K562 (cell line): ENCODE measurements at regions not wholly inside any gene's neighbourhood (a gene's known extent, or its start where the extent isn't known, plus 50 kb on each side); places are given as distances from the start of the nearest gene placed in this dataset.

Source experiments
- ATAC-seq: fragments of 200-7000 bp; cut with Tn5 transposase; 3 replicates; pipeline ENCODE4 v1.9.1; 2020; ENCODE audit warnings: moderate library complexity
- BruUV-seq: library from RNA; stranded (reverse); fragments of 400-500 nt; replicated peaks from 2 replicates; lab custom pipeline; 2021; lab: Mats Ljungman, UMichigan
- CTCF ChIA-PET: fragments of 300-600 bp; formaldehyde crosslinking; extraction: SDS; loops from one replicate; lab custom pipeline; 2021; ENCODE audit warnings: low intra/inter-chr PET ratio; lab: Yijun Ruan, JAX
- POLR2A ChIA-PET: fragments of 300-600, 350-650 bp; sonication (Branson Sonifier 250); formaldehyde crosslinking; extraction: SDS; loops from one replicate; lab custom pipeline; 2021; ENCODE audit warnings: antibody characterized with exemption, inconsistent platforms; lab: Yijun Ruan, JAX
- DNase-seq, 4 experiments: peaks; one replicate each; pipeline versions ENCODE4 v3.0.0 to v3.0.0-alpha.2; 2011 to 2018; ENCODE audit warnings: low spot score in 3 of 4, mixed read lengths in 3 of 4; ENCODE audit errors: extremely low read depth in 1 of 4
- FAIRE-seq: peaks from 2 replicates; lab custom pipeline; 2011; peaks lifted over from hg19 to GRCh38; lab: Jason Lieb, UNC
- H2AFZ ChIP-seq: 2 replicates; pipeline ENCODE4 v1.6.0; 2011; ENCODE audit warnings: low read depth, low read length, control low read depth, inconsistent platforms
- H3K27ac ChIP-seq: fragments of 200-600 bp; 3 replicates; pipeline ENCODE4 v1.8.0; 2011; ENCODE audit warnings: low read depth, mild to moderate bottlenecking, control low read depth, inconsistent platforms, low read length, moderate library complexity, mixed read lengths; ENCODE audit errors: extremely low read depth
- H3K27me3 ChIP-seq, 2 experiments: fragments of 300-600 bp in 1 of 2; 2 replicates in 1 of 2; 3 replicates in 1 of 2; pipeline versions ENCODE4 v1.6.0 to v1.8.0; 2011; ENCODE audit warnings: inconsistent platforms in 2 of 2, low read length in 2 of 2, mild to moderate bottlenecking in 1 of 2, mixed read lengths in 1 of 2, moderate library complexity in 1 of 2; ENCODE audit not compliant: control insufficient read depth in 2 of 2, insufficient read depth in 2 of 2
- H3K36me3 ChIP-seq: fragments of 300-600 bp; 3 replicates; pipeline ENCODE4 v1.8.0; 2011; ENCODE audit warnings: mild to moderate bottlenecking, low read length, inconsistent platforms; ENCODE audit not compliant: control insufficient read depth, insufficient read depth
- H3K4me1 ChIP-seq, 2 experiments: fragments of 200-600 bp in 1 of 2; replicated peaks in 1 of 2; 2 replicates in 1 of 2; 3 replicates in 1 of 2; pipeline versions ENCODE4 v1.5.1 to v1.8.0; 2011; ENCODE audit warnings: inconsistent platforms in 2 of 2, low read length in 2 of 2, mild to moderate bottlenecking in 1 of 2, mixed read lengths in 1 of 2, moderate library complexity in 1 of 2; ENCODE audit not compliant: control insufficient read depth in 2 of 2, insufficient read depth in 2 of 2
- H3K4me2 ChIP-seq: 2 replicates; pipeline ENCODE4 v1.6.1; 2011; ENCODE audit warnings: low read length, control low read depth, inconsistent platforms, mixed read lengths; ENCODE audit not compliant: insufficient read depth
- H3K4me3 ChIP-seq: fragments of 200-600 bp; sonication (generic), shearing (Covaris generic); 2 replicates; pipeline ENCODE4 v1.5.1; 2016; ENCODE audit warnings: control low read depth, inconsistent platforms
- H3K79me2 ChIP-seq: fragments of 200-600 bp; 3 replicates; pipeline ENCODE4 v1.8.0; 2011; ENCODE audit warnings: low read length, inconsistent platforms; ENCODE audit not compliant: control insufficient read depth, insufficient read depth
- H3K9ac ChIP-seq, 2 experiments: 2 replicates each; pipeline versions ENCODE4 v1.6.0 to v1.6.1; 2011; ENCODE audit warnings: low read depth in 2 of 2, low read length in 2 of 2, control low read depth in 1 of 2, inconsistent platforms in 1 of 2, mild to moderate bottlenecking in 1 of 2, mixed read lengths in 1 of 2; ENCODE audit not compliant: insufficient read depth in 1 of 2
- H3K9me1 ChIP-seq: one replicate; pipeline ENCODE4 v1.6.0; 2011; ENCODE audit warnings: inconsistent platforms, mild to moderate bottlenecking, low read length, moderate library complexity; ENCODE audit not compliant: control insufficient read depth, insufficient read depth
- H3K9me3 ChIP-seq: replicated peaks from 2 replicates; pipeline ENCODE4 v1.5.1; 2011; ENCODE audit warnings: low read depth, low read length, inconsistent platforms; ENCODE audit not compliant: control insufficient read depth, insufficient read depth
- H4K20me1 ChIP-seq: replicated peaks from 2 replicates; pipeline ENCODE4 v1.6.1; 2011; ENCODE audit warnings: low read length, inconsistent platforms, mixed read lengths; ENCODE audit not compliant: control insufficient read depth, insufficient read depth
- LARP7 ChIP-seq: fragments of 450-650 bp; IDR thresholded peaks from 2 replicates; pipeline ENCODE4 v1.6.1; 2016
- NONO ChIP-seq, 2 experiments: fragments of 200-400 bp in 1 of 2; fragments of 450-650 bp in 1 of 2; formaldehyde crosslinking in 1 of 2; IDR thresholded peaks; 2 replicates each; pipeline ENCODE4 v1.6.1; 2017; ENCODE audit warnings: low read depth in 2 of 2, mild to moderate bottlenecking in 2 of 2, moderate library complexity in 2 of 2, low read length in 1 of 2
- SMARCE1 ChIP-seq: fragments of 450-650 bp; IDR thresholded peaks from 2 replicates; pipeline ENCODE4 v1.7.1; 2016; ENCODE audit warnings: mild to moderate bottlenecking
- STAT5B ChIP-seq: fragments of 250-450 bp; sonication (Bioruptor Pico); IDR thresholded peaks from 2 replicates; pipeline ENCODE4 v1.8.0; 2021; ENCODE audit warnings: mild to moderate bottlenecking, inconsistent platforms
- TAF9B ChIP-seq: fragments of 450-650 bp; IDR thresholded peaks from 2 replicates; pipeline ENCODE4 v1.6.1; 2018; ENCODE audit warnings: mild to moderate bottlenecking; ENCODE audit not compliant: partially characterized antibody
- ZNF3 ChIP-seq: fragments of 250-450 bp; sonication (Bioruptor Pico); IDR thresholded peaks from 2 replicates; pipeline ENCODE4 v1.5.0; 2021; ENCODE audit warnings: mild to moderate bottlenecking, moderate library complexity
- ZSCAN32 ChIP-seq: fragments of 450-650 bp; formaldehyde crosslinking; IDR thresholded peaks from 2 replicates; pipeline ENCODE4 v1.4.0; 2020; ENCODE audit warnings: mild to moderate bottlenecking, moderate library complexity
- whole genome bisulfite sequencing: fragments of 100-300 bp; shearing (Covaris generic); methylation state at CpG from one replicate; pipeline ENCODE4 v1.1.6; 2016; ENCODE audit warnings: low coverage, mixed read lengths; ENCODE audit not compliant: insufficient coverage; ENCODE audit errors: missing lambda C conversion rate; 5-methylcytosine and 5-hydroxymethylcytosine counted together
- in situ Hi-C: fragments of 300-500 bp; cut with MboI; formaldehyde crosslinking; loops from 4 replicates; pipeline ENCODE4 v1.15.0; 2018; ENCODE audit warnings: inconsistent platforms, mixed read lengths
- intact Hi-C: fragments of 100-400 bp; cut with micrococcal nuclease; formaldehyde crosslinking; loops from 2 replicates; pipeline ENCODE4 v1.14.2; 2022
- TF ChIP-seq, protein P1 (sequence below): fragments of 450-650 bp; formaldehyde crosslinking; IDR thresholded peaks from 2 replicates; pipeline ENCODE4 v1.4.0; 2020; ENCODE audit warnings: mild to moderate bottlenecking, moderate library complexity
- TF ChIP-seq, protein P2 (sequence below): fragments of 250-450 bp; sonication (Bioruptor Pico); IDR thresholded peaks from 2 replicates; pipeline ENCODE4 v1.4.0; 2020; ENCODE audit warnings: mild to moderate bottlenecking, moderate library complexity
- TF ChIP-seq, protein P3 (sequence below): fragments of 200-600 bp; sonication (generic); IDR thresholded peaks from one replicate; pipeline ENCODE4 v1.6.1; 2012; ENCODE audit warnings: mild to moderate bottlenecking, low read depth, low read length, inconsistent platforms

DNA sequence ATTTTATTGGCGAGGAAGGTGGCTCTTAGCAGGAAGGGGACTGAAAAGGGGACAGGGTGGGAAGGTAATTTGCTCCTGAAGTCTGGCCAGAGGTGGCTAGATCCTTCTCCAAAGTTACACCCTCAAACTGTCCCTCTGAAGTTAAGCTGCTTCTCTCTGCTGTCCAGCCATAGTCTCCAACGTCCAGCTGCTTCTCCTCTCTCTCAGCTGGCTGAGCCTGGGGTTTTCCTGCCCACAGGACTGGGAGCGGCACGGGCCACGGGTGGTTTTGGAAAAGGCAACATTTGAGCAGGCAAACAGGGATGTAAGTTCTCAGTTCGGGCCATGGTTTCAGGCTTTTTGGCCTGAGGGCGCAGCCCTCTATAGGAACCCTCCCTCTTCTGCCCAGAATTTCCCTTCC is 128.3 kb downstream of the YIPF5 start:
- Histone ChIP-seq H2AFZ (no peak overlapping the region), H3K9me3 (no peaks in the 10 kb centered on the region), H3K9ac (no peak overlapping the region), H3K27me3 (no peaks in the 10 kb centered on the region), H3K9me1 (no peaks in the 10 kb centered on the region), H4K20me1 (no peaks in the 10 kb centered on the region), H3K36me3 (no peaks in the 10 kb centered on the region), H3K4me3 (no peak overlapping the region), H3K4me2 (no peak overlapping the region), H3K27ac (no peak overlapping the region), H3K4me1 (no peaks in the 10 kb centered on the region), H3K79me2 (no peaks in the 10 kb centered on the region)
- ChIA-PET CTCF (no interaction called here), POLR2A (no interaction called here)
- ATAC-seq, result no peak
- FAIRE-seq, result no peak
- WGBS, result 0% methylated on average over 7 of the region's 7 CpGs
- intact Hi-C loops, result no loop called here
- in situ Hi-C loops, result no loop called here
- DNase-seq, result no peak
- BruUV-seq, result no TSS peak
- no peak for TF ChIP-seq LARP7
- TF ChIP-seq, protein P1, sequence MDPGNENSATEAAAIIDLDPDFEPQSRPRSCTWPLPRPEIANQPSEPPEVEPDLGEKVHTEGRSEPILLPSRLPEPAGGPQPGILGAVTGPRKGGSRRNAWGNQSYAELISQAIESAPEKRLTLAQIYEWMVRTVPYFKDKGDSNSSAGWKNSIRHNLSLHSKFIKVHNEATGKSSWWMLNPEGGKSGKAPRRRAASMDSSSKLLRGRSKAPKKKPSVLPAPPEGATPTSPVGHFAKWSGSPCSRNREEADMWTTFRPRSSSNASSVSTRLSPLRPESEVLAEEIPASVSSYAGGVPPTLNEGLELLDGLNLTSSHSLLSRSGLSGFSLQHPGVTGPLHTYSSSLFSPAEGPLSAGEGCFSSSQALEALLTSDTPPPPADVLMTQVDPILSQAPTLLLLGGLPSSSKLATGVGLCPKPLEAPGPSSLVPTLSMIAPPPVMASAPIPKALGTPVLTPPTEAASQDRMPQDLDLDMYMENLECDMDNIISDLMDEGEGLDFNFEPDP (CRISPR knock-in tag), result no peak
- TF ChIP-seq, protein P2, sequence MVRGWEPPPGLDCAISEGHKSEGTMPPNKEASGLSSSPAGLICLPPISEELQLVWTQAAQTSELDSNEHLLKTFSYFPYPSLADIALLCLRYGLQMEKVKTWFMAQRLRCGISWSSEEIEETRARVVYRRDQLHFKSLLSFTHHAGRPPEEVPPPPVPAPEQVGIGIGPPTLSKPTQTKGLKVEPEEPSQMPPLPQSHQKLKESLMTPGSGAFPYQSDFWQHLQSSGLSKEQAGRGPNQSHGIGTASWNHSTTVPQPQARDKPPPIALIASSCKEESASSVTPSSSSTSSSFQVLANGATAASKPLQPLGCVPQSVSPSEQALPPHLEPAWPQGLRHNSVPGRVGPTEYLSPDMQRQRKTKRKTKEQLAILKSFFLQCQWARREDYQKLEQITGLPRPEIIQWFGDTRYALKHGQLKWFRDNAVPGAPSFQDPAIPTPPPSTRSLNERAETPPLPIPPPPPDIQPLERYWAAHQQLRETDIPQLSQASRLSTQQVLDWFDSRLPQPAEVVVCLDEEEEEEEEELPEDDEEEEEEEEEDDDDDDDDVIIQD (CRISPR knock-in tag), result no peak
- no peak for TF ChIP-seq ZNF3 (CRISPR knock-in tag)
- no peak for TF ChIP-seq ZSCAN32
- no peak for TF ChIP-seq TAF9B
- no peak for TF ChIP-seq STAT5B
- TF ChIP-seq, protein P3, sequence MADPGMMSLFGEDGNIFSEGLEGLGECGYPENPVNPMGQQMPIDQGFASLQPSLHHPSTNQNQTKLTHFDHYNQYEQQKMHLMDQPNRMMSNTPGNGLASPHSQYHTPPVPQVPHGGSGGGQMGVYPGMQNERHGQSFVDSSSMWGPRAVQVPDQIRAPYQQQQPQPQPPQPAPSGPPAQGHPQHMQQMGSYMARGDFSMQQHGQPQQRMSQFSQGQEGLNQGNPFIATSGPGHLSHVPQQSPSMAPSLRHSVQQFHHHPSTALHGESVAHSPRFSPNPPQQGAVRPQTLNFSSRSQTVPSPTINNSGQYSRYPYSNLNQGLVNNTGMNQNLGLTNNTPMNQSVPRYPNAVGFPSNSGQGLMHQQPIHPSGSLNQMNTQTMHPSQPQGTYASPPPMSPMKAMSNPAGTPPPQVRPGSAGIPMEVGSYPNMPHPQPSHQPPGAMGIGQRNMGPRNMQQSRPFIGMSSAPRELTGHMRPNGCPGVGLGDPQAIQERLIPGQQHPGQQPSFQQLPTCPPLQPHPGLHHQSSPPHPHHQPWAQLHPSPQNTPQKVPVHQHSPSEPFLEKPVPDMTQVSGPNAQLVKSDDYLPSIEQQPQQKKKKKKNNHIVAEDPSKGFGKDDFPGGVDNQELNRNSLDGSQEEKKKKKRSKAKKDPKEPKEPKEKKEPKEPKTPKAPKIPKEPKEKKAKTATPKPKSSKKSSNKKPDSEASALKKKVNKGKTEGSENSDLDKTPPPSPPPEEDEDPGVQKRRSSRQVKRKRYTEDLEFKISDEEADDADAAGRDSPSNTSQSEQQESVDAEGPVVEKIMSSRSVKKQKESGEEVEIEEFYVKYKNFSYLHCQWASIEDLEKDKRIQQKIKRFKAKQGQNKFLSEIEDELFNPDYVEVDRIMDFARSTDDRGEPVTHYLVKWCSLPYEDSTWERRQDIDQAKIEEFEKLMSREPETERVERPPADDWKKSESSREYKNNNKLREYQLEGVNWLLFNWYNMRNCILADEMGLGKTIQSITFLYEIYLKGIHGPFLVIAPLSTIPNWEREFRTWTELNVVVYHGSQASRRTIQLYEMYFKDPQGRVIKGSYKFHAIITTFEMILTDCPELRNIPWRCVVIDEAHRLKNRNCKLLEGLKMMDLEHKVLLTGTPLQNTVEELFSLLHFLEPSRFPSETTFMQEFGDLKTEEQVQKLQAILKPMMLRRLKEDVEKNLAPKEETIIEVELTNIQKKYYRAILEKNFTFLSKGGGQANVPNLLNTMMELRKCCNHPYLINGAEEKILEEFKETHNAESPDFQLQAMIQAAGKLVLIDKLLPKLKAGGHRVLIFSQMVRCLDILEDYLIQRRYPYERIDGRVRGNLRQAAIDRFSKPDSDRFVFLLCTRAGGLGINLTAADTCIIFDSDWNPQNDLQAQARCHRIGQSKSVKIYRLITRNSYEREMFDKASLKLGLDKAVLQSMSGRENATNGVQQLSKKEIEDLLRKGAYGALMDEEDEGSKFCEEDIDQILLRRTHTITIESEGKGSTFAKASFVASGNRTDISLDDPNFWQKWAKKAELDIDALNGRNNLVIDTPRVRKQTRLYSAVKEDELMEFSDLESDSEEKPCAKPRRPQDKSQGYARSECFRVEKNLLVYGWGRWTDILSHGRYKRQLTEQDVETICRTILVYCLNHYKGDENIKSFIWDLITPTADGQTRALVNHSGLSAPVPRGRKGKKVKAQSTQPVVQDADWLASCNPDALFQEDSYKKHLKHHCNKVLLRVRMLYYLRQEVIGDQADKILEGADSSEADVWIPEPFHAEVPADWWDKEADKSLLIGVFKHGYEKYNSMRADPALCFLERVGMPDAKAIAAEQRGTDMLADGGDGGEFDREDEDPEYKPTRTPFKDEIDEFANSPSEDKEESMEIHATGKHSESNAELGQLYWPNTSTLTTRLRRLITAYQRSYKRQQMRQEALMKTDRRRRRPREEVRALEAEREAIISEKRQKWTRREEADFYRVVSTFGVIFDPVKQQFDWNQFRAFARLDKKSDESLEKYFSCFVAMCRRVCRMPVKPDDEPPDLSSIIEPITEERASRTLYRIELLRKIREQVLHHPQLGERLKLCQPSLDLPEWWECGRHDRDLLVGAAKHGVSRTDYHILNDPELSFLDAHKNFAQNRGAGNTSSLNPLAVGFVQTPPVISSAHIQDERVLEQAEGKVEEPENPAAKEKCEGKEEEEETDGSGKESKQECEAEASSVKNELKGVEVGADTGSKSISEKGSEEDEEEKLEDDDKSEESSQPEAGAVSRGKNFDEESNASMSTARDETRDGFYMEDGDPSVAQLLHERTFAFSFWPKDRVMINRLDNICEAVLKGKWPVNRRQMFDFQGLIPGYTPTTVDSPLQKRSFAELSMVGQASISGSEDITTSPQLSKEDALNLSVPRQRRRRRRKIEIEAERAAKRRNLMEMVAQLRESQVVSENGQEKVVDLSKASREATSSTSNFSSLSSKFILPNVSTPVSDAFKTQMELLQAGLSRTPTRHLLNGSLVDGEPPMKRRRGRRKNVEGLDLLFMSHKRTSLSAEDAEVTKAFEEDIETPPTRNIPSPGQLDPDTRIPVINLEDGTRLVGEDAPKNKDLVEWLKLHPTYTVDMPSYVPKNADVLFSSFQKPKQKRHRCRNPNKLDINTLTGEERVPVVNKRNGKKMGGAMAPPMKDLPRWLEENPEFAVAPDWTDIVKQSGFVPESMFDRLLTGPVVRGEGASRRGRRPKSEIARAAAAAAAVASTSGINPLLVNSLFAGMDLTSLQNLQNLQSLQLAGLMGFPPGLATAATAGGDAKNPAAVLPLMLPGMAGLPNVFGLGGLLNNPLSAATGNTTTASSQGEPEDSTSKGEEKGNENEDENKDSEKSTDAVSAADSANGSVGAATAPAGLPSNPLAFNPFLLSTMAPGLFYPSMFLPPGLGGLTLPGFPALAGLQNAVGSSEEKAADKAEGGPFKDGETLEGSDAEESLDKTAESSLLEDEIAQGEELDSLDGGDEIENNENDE, result no peak
- no peak for TF ChIP-seq SMARCE1
- TF ChIP-seq NONO (IDR thresholded peaks at IDR 0.05; ENCODE audit: low read depth in 2 of 2, low read length in 1 of 2), result no peak
